CD4-positive, alpha-beta T cell (primary cell): ENCODE measurements at regions not wholly inside any gene's neighbourhood (a gene's known extent, or its start where the extent isn't known, plus 50 kb on each side); places are given as distances from the start of the nearest gene placed in this dataset.
"Not testable (repeated sequence)": the region's sequence is repeated elsewhere in the genome, so short reads cannot be mapped to it uniquely, and the experiment has no call there.

Source experiments
- ATAC-seq: fragments of 200-7000 bp; cut with Tn5 transposase; one replicate; pipeline ENCODE4 v1.10.0; 2022; ENCODE audit warnings: mild to moderate bottlenecking; ENCODE audit not compliant: poor library complexity
- CTCF ChIA-PET: fragments of 350-600 bp; sonication (Branson Sonifier 250); formaldehyde crosslinking; loops from one replicate; lab custom pipeline; 2021; ENCODE audit warnings: antibody characterized with exemption, inconsistent platforms; lab: Charles Lee
- POLR2A ChIA-PET: fragments of 350-600 bp; sonication (Branson Sonifier 250); formaldehyde crosslinking; loops from one replicate; lab custom pipeline; 2021; ENCODE audit warnings: antibody characterized with exemption, inconsistent platforms; lab: Charles Lee
- DNase-seq, 14 experiments: peaks; one replicate each; pipeline ENCODE4 v3.0.0-alpha.2; 2013 to 2020; ENCODE audit warnings: mixed read lengths in 2 of 14
- H3K27ac ChIP-seq, 2 donors: one replicate each; pipeline versions ENCODE4 v1.5.1 to v1.7.0; 2013; ENCODE audit warnings: low read length in 2 of 2, low read depth in 1 of 2, mild to moderate bottlenecking in 1 of 2
- H3K27me3 ChIP-seq, 2 experiments: 1 replicate in 1 of 2; 2 replicates in 1 of 2; pipeline versions ENCODE4 v1.6.1 to v1.7.0; 2013; ENCODE audit warnings: low read length in 2 of 2, control low read depth in 1 of 2, mild to moderate bottlenecking in 1 of 2, moderate library complexity in 1 of 2; ENCODE audit not compliant: insufficient read depth in 2 of 2, control insufficient read depth in 1 of 2
- H3K36me3 ChIP-seq: one replicate; pipeline ENCODE4 v1.6.1; 2013; ENCODE audit warnings: low read length, control low read depth; ENCODE audit not compliant: insufficient read depth
- H3K4me1 ChIP-seq: one replicate; pipeline ENCODE4 v1.6.1; 2013; ENCODE audit warnings: low read length, control low read depth; ENCODE audit not compliant: insufficient read depth
- H3K4me3 ChIP-seq: one replicate; pipeline ENCODE4 v1.5.1; 2013; ENCODE audit warnings: mild to moderate bottlenecking, low read length, moderate library complexity
- H3K9me3 ChIP-seq, 2 experiments: 1 replicate in 1 of 2; 2 replicates in 1 of 2; pipeline versions ENCODE4 v1.6.1 to v1.7.0; 2013; ENCODE audit warnings: low read length in 2 of 2, mild to moderate bottlenecking in 2 of 2, control low read depth in 1 of 2, moderate library complexity in 1 of 2; ENCODE audit not compliant: control insufficient read depth in 1 of 2, insufficient read depth in 1 of 2
- H3K27ac Mint-ChIP-seq: one replicate; pipeline ENCODE4 v1.8.0; 2020; ENCODE audit warnings: mixed read lengths
- H3K27me3 Mint-ChIP-seq: one replicate; pipeline ENCODE4 v1.8.0; 2021; ENCODE audit warnings: mixed read lengths
- H3K36me3 Mint-ChIP-seq: one replicate; pipeline ENCODE4 v1.8.0; 2021; ENCODE audit warnings: low read depth, mixed read lengths
- H3K4me1 Mint-ChIP-seq: one replicate; pipeline ENCODE4 v1.8.0; 2021; ENCODE audit warnings: low read depth, mixed read lengths
- H3K4me3 Mint-ChIP-seq: one replicate; pipeline ENCODE4 v1.8.0; 2020; ENCODE audit warnings: mild to moderate bottlenecking, mixed read lengths
- H3K9me3 Mint-ChIP-seq: one replicate; pipeline ENCODE4 v1.8.0; 2020; ENCODE audit warnings: mixed read lengths
- CTCF ChIP-seq: fragments of 200-600 bp; IDR thresholded peaks from one replicate; pipeline ENCODE4 v1.8.0; 2022; ENCODE audit warnings: antibody characterized with exemption, mild to moderate bottlenecking
- intact Hi-C, 2 experiments: fragments of 100-400 bp; cut with DNase I in 1 of 2; cut with micrococcal nuclease in 1 of 2; formaldehyde crosslinking; loops; one replicate each; pipeline versions ENCODE4 v1.15.1 to v1.9.0; 2023 to 2025; cut with DNase I, micrococcal nuclease

DNA sequence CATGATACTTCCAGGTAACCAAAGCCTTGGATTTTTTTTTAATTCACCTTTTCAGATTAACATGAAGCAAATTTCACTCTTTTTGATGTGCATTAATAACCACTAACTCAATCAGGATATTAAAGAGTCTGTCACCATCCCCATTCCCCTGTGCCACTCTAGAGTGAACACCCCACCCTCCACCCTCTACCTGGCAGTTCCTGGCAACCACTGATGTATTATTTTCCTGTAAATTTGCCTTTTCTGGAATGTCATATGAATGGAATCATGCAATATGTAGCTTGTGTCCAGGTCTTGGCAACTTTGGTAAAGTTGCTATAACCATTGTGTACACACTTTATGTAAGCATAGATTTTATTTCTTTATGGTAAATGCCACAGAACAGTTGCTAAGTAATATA lies 627.6 kb downstream of the MCTP2 start:
- H3K27me3 Mint-ChIP-seq = no peaks in the 10 kb centered on the region
- no peak for DNase-seq
- no peak overlapping the region for H3K4me3 Mint-ChIP-seq
- Histone ChIP-seq H3K4me1 (no peaks in the 10 kb centered on the region), H3K36me3 (no peaks in the 10 kb centered on the region), H3K4me3 (no peak overlapping the region), H3K27me3 (no peaks in the 10 kb centered on the region), H3K9me3 (peaks cover 0 to 25% of the 10 kb centered on the region in 2 experiments), H3K27ac (no peak overlapping the region)
- no peak overlapping the region for H3K27ac Mint-ChIP-seq
- TF ChIP-seq CTCF = no peak
- intact Hi-C loops = no loop called here
- no peaks in the 10 kb centered on the region for H3K36me3 Mint-ChIP-seq
- no peaks in the 10 kb centered on the region for H3K4me1 Mint-ChIP-seq
- H3K9me3 Mint-ChIP-seq = peaks cover under 1% of the 10 kb centered on the region
- ATAC-seq = no peak
- ChIA-PET CTCF (no interaction called here), POLR2A (no interaction called here)

DNA sequence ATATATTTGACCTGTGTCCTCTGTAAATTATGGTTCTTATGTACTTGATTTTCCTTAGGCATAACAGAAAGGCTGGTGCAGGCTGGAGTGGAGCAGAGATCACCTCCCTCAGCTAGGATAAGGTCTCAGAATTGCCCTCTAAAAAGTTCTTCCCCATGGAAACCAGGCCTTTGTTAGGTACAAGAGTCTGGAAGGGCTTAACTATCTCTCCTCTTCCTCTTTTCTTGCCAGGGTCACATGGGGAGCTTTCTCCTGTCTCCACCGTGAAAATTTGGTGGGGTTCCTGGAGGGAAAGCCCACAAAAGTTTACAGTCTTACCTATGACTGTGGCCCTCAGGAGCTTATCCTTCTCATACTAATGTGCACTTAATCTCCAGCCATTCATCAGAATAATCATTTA lies 633.2 kb downstream of the MCTP2 start:
- Mint-ChIP-seq H3K4me1 (no peaks in the 10 kb centered on the region), H3K27me3 (no peaks in the 10 kb centered on the region), H3K27ac (no peak overlapping the region), H3K4me3 (no peak overlapping the region), H3K9me3 (peaks cover 11% of the 10 kb centered on the region), H3K36me3 (no peaks in the 10 kb centered on the region)
- DNase-seq (no peak), ATAC-seq (no peak)
- H3K4me1 ChIP-seq = no peaks in the 10 kb centered on the region
- TF ChIP-seq CTCF = no peak
- no peak overlapping the region for H3K27ac ChIP-seq
- POLR2A ChIA-PET = no interaction called here
- intact Hi-C loops = no loop called here
- H3K36me3 ChIP-seq = no peaks in the 10 kb centered on the region
- H3K4me3 ChIP-seq = no peak overlapping the region
- CTCF ChIA-PET = no interaction called here
- peaks cover 0 to 4% of the 10 kb centered on the region in 2 experiments for H3K9me3 ChIP-seq
- no peaks in the 10 kb centered on the region for H3K27me3 ChIP-seq

- H3K4me3 ChIP-seq, CTCF ChIA-PET, POLR2A ChIA-PET, H3K4me1 Mint-ChIP-seq, H3K27me3 Mint-ChIP-seq, H3K4me1 ChIP-seq, ATAC-seq, H3K36me3 Mint-ChIP-seq, H3K4me3 Mint-ChIP-seq, H3K27ac ChIP-seq, DNase-seq, H3K36me3 ChIP-seq, H3K27me3 ChIP-seq, H3K27ac Mint-ChIP-seq, intact Hi-C loops, H3K9me3 ChIP-seq: not testable (repeated sequence)
- peaks cover 11% of the 10 kb centered on the region for H3K9me3 Mint-ChIP-seq
Observed at GRCh38 chr15:94868265-94868664, 636.9 kb downstream of the MCTP2 start.

DNA sequence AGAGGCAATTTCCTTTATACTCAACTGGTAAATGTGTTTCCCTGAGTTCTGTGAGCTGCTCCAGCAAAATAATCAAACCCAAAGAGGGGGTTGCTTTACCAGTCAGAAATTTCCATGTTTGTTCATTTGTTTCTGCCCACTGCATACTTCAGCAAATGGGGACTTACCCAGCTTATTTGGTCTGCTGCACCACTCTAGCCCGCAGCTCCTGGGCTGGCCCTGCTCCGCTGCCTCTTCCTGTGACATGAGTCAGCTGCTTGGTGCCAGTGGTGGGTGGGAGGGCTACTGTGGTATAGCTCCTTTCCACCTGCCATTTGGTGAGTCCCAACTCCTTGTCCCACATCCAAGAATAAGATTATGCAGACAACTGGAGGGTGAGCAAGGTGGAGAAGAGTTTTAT lies 644.2 kb downstream of the MCTP2 start:
- CTCF ChIA-PET = no interaction called here
- ATAC-seq = no peak

More for the DNA sequence above, 644.2 kb downstream of the MCTP2 start:
- H3K4me3 Mint-ChIP-seq = no peak overlapping the region
- H3K9me3 Mint-ChIP-seq = peaks cover 2% of the 10 kb centered on the region
- Histone ChIP-seq H3K36me3 (no peaks in the 10 kb centered on the region), H3K27ac (no peak overlapping the region), H3K27me3 (no peaks in the 10 kb centered on the region), H3K9me3 (peaks cover 0 to 4% of the 10 kb centered on the region in 2 experiments), H3K4me3 (no peak overlapping the region), H3K4me1 (no peaks in the 10 kb centered on the region)
- intact Hi-C loops = no loop called here
- POLR2A ChIA-PET = no interaction called here
- H3K27me3 Mint-ChIP-seq = no peaks in the 10 kb centered on the region
- no peaks in the 10 kb centered on the region for H3K36me3 Mint-ChIP-seq
- DNase-seq = no peak
- H3K27ac Mint-ChIP-seq = no peak overlapping the region
- no peak for TF ChIP-seq CTCF
- no peaks in the 10 kb centered on the region for H3K4me1 Mint-ChIP-seq
